Right lobe of liver (tissue), 6 donors: ENCODE measurements at regions not wholly inside any gene's neighbourhood (a gene's known extent, or its start where the extent isn't known, plus 50 kb on each side); places are given as distances from the start of the nearest gene placed in this dataset.

Source experiments
- ATAC-seq, 4 donors: fragments of 200-7000 bp; cut with Tn5 transposase; one replicate each; pipeline ENCODE4 v1.9.1; 2020; ENCODE audit warnings: mild to moderate bottlenecking in 4 of 4, moderate library complexity in 4 of 4
- DNase-seq, 3 donors: peaks; one replicate each; pipeline ENCODE4 v3.0.0-alpha.2; 2020
- H3K27ac ChIP-seq, 3 donors: fragments of 200-600 bp; one replicate each; pipeline ENCODE4 v1.8.0; 2022
- H3K27me3 ChIP-seq, 2 donors: fragments of 200-600 bp; one replicate each; pipeline ENCODE4 v1.8.0; 2022
- H3K36me3 ChIP-seq, 4 donors: fragments of 200-600 bp; sonication (generic) in 1 of 4; one replicate each; pipeline versions ENCODE4 v1.5.1 to v1.8.0; 2017 to 2022; ENCODE audit warnings: control low read depth in 1 of 4
- H3K4me1 ChIP-seq, 4 donors: fragments of 200-600 bp; sonication (generic) in 1 of 4; one replicate each; pipeline versions ENCODE4 v1.5.1 to v1.8.0; 2017 to 2022; ENCODE audit warnings: control low read depth in 1 of 4
- H3K4me3 ChIP-seq, 3 donors: fragments of 200-600 bp; one replicate each; pipeline ENCODE4 v1.8.0; 2022
- H3K9me3 ChIP-seq, 4 donors: fragments of 200-600 bp; sonication (generic) in 1 of 4; one replicate each; pipeline versions ENCODE4 v1.5.1 to v1.8.0; 2017 to 2022; ENCODE audit warnings: control low read depth in 1 of 4
- CTCF ChIP-seq, 4 donors: fragments of 200-600 bp in 3 of 4; fragments of 450-650 bp in 1 of 4; IDR thresholded peaks; one replicate each; pipeline versions ENCODE4 v1.5.1 to v1.8.0; 2016 to 2022; ENCODE audit warnings: antibody characterized with exemption in 4 of 4, mild to moderate bottlenecking in 2 of 4
- POLR2A ChIP-seq: fragments of 450-650 bp; IDR thresholded peaks from one replicate; pipeline ENCODE4 v1.6.1; 2017; ENCODE audit warnings: antibody characterized with exemption, mild to moderate bottlenecking
- WGBS: methylation state at CpG from one replicate; pipeline ENCODE4 v1.1.6; 2018; ENCODE audit warnings: low coverage, low lambda C conversion rate; ENCODE audit not compliant: insufficient coverage; ENCODE audit errors: missing lambda C conversion rate; 5-methylcytosine and 5-hydroxymethylcytosine counted together
- intact Hi-C, 2 donors: fragments of 100-400 bp; cut with DNase I; formaldehyde crosslinking; loops; one replicate each; pipeline versions ENCODE4 v1.11.2 to v1.14.1; 2022
- donor health status: DM: no; HTN: yes; CAD: no.
- donor health status: DM: no; HTN: no; CAD: no.
- donor health status: DM: no; HTN: no; CAD: no.
- donor health status: DM: no; HTN: yes; CAD: no.
- donor health status: DM: no; HTN: yes; CAD: no.

- DNase-seq (no peak), ATAC-seq (no peak)
- no peak for TF ChIP-seq CTCF (IDR thresholded peaks at IDR 0.05)
- no peak for TF ChIP-seq POLR2A
- Histone ChIP-seq H3K9me3 (no peaks in the 10 kb centered on the region), H3K36me3 (no peaks in the 10 kb centered on the region), H3K27ac (no peak overlapping the region), H3K4me3 (no peak overlapping the region), H3K4me1 (no peaks in the 10 kb centered on the region), H3K27me3 (no peaks in the 10 kb centered on the region)
- intact Hi-C loops, result no loop called here
- 82% methylated on average over 17 of the region's 17 CpGs for WGBS
Measured at GRCh38 chr6:168903613-168904345, 349.9 kb downstream of the THBS2 start.

- no peak for DNase-seq
- no peaks in the 10 kb centered on the region for H3K9me3 ChIP-seq
- H3K36me3 ChIP-seq, result no peaks in the 10 kb centered on the region
- no peak overlapping the region for H3K4me3 ChIP-seq
- 56% methylated on average over 6 of the region's 6 CpGs for WGBS
- no peaks in the 10 kb centered on the region for H3K4me1 ChIP-seq
- TF ChIP-seq CTCF (IDR thresholded peaks at IDR 0.05) (no peak), POLR2A (no peak)
- no peaks in the 10 kb centered on the region for H3K27me3 ChIP-seq
- no peak for ATAC-seq
- no peak overlapping the region for H3K27ac ChIP-seq
- intact Hi-C loops, result no loop called here
Measured at GRCh38 chr6:168902075-168902474, 351.6 kb downstream of the THBS2 start.

DNA sequence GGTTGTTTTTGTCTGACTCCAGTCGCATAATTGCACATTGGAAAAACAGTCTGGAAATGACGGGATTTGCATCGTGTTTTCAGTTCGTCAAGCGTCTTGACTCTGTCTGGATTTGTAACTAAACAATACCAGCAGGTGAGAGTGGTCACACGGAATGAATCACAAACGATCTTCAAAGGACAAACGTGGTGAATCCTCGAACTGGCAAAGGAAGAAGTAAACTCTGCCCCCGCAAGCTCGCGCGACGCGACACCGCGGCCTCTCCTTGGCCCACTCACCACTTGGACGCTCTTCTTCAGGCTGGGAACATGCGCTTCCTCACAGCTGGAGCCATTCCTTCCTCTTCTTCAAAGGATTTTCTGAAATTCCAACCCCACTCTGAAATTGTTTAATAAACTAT lies 352.6 kb downstream of the THBS2 start:
- ATAC-seq (no peak), DNase-seq (no peak)
- Histone ChIP-seq H3K27ac (no peak overlapping the region), H3K9me3 (no peaks in the 10 kb centered on the region), H3K27me3 (no peaks in the 10 kb centered on the region), H3K36me3 (no peaks in the 10 kb centered on the region), H3K4me1 (no peaks in the 10 kb centered on the region), H3K4me3 (no peak overlapping the region)
- WGBS, result 86% methylated on average over 18 of the region's 19 CpGs
- intact Hi-C loops, result no loop called here
- no peak for TF ChIP-seq CTCF (IDR thresholded peaks at IDR 0.05)

GRCh38 chr6:168896321-168896720 lies 357.3 kb downstream of the THBS2 start:
- 81% methylated on average over 9 of the region's 9 CpGs for WGBS

More at GRCh38 chr6:168896321-168896720, 357.3 kb downstream of the THBS2 start:
- peaks cover 0 to 4% (median 2%) of the 10 kb centered on the region in 4 donors for H3K4me1 ChIP-seq
- no peak for DNase-seq
- no peak for ATAC-seq
- H3K9me3 ChIP-seq, result no peaks in the 10 kb centered on the region
- H3K27me3 ChIP-seq, result no peaks in the 10 kb centered on the region
- no peak for TF ChIP-seq CTCF (IDR thresholded peaks at IDR 0.05)
- TF ChIP-seq POLR2A, result no peak
- no peak overlapping the region for H3K4me3 ChIP-seq
- H3K36me3 ChIP-seq, result no peaks in the 10 kb centered on the region
- no peak overlapping the region for H3K27ac ChIP-seq
- intact Hi-C loops, result no loop called here
